Right lobe of liver (tissue), 4 donors: ENCODE measurements at regions not wholly inside any gene's neighbourhood (a gene's known extent, or its start where the extent isn't known, plus 50 kb on each side); places are given as distances from the start of the nearest gene placed in this dataset.
"Not testable (repeated sequence)": the region's sequence is repeated elsewhere in the genome, so short reads cannot be mapped to it uniquely, and the experiment has no call there.

Experiments used
- CTCF ChIP-seq, 4 donors: fragments of 200-600 bp in 3 of 4; fragments of 450-650 bp in 1 of 4; IDR thresholded peaks; one replicate each; pipeline versions ENCODE4 v1.5.1 to v1.8.0; 2016 to 2022; ENCODE audit warnings: antibody characterized with exemption in 4 of 4, mild to moderate bottlenecking in 2 of 4
- POLR2A ChIP-seq: fragments of 450-650 bp; IDR thresholded peaks from one replicate; pipeline ENCODE4 v1.6.1; 2017; ENCODE audit warnings: antibody characterized with exemption, mild to moderate bottlenecking
- donor health status: DM: no; HTN: no; CAD: no.
- donor health status: DM: no; HTN: no; CAD: no.
- donor health status: DM: no; HTN: yes; CAD: no.

DNA sequence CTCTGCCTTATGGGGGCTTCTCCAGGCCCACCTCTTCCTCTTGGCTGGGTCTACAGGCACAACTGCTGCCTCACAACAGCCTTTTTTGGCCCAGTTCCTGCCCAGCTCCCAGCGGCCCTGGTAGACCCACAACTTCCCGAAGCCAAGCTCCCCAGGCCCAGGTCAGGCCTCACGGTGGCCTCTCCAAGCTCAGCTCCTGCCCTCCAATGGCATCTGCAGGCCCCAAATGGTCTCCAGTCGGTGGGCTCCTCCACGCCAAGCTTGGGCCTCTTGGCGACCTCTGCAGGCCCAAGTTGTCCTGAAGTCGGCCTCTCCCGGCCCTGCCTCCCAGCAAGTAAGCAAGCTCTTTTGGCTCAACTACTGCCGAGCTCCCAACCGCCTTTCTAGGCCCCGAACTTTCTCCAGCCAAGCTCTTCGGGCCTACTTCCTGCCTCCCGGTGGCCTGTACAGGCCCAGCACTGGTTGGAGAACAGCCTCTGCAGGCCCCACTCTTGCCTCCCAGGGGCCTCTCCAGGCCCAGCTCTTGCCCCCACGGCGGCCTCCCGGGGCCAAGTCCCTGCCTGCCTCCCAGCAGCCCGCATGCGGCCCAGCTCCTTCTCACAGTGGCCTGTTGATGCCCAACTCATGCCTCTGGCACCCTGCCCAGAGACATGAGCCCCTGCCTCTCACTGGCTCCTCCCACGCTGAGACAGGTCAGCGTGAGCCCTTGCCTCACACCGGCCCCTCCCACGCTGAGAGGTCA, 354.6 kb downstream of the ZNF37A start:
- TF ChIP-seq CTCF (IDR thresholded peaks at IDR 0.05); POLR2A: not testable (repeated sequence)
